ENCODE measurements at regions not wholly inside any gene's neighbourhood (a gene's known extent, or its start where the extent isn't known, plus 50 kb on each side); places are given as distances from the start of the nearest gene placed in this dataset.

DNA sequence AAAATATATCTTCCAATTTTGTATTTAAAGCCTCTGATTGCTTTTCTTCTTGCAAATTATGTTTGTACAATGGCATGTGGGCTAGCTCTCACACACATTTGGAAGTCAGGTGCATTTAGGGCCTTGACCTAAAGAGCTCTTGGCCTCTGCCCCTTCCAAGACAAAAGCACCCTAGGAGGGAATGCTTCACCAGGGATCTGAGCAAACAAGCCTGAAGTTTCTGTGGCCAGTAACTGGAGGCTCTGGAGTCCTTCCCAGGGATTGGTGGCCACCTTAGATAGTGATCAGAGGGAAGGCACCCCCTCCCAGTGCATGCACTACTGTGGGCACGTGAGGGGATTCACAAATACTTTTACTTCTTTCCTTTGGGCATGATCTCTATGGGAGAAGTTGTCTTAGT is 60.3 kb upstream of the DIPK2B start:
- no peak overlapping the region for H4K8ac ChIP-seq (replicated peaks; ENCODE audit: insufficient read length, low read depth, low read length)
- H4K91ac ChIP-seq (ENCODE audit: insufficient read length, low read depth, low read length) = no peak overlapping the region
- no peaks in the 10 kb centered on the region for H3K27me3 ChIP-seq (ENCODE audit: insufficient read depth, low read length)
- no peaks in the 10 kb centered on the region for H3K79me1 ChIP-seq (ENCODE audit: insufficient read depth, low read depth, low read length, poor library complexity, severe bottlenecking)
- no peak overlapping the region for H3K27ac ChIP-seq (ENCODE audit: insufficient read length, low read depth, low read length)
- no peak overlapping the region for H2BK120ac ChIP-seq (ENCODE audit: low read depth, low read length, poor library complexity, severe bottlenecking)
- H3T11ph ChIP-seq (ENCODE audit: low read length) = no peak overlapping the region
- no peaks in the 10 kb centered on the region for H3K23me2 ChIP-seq (ENCODE audit: insufficient read length, low read depth, low read length, poor library complexity, severe bottlenecking)
- no peak overlapping the region for H2BK15ac ChIP-seq (ENCODE audit: low read depth, low read length)
- Mint-ChIP-seq H3K27me3 (ENCODE audit: low read depth) (no peaks in the 10 kb centered on the region; the same call in 1 of the 2 replicates), H3K27ac (no peak overlapping the region; a peak in 1 of 7 replicates), H3K4me3 (no peak overlapping the region; a peak in 1 of 5 replicates), H3K9me3 (peaks cover 69 to 83% of the 10 kb centered on the region in 2 experiments), H3K4me1 (peaks cover 8% of the 10 kb centered on the region in 2 experiments), H3K36me3 (ENCODE audit: insufficient read depth in 1 of 3, low read depth in 3 of 3) (peaks cover 0 to 9% (median 0%) of the 10 kb centered on the region in 3 experiments; a peak in 2 of 7 replicates)
- H3K4me2 ChIP-seq (ENCODE audit: insufficient read depth, insufficient read length, low read length) = no peak overlapping the region
- no peak overlapping the region for H2BK12ac ChIP-seq (ENCODE audit: insufficient read length, low read depth, low read length)
- WGBS (ENCODE audit: extremely low coverage, insufficient read length, low lambda C conversion rate) = no CpG with 5 or more reads among the region's 1 CpG
- H2AK5ac ChIP-seq (ENCODE audit: insufficient read length, low read length) = no peak overlapping the region
- H2AFZ ChIP-seq (ENCODE audit: low read length) = no peak overlapping the region
- no peak for DNase-seq
- H3K4ac ChIP-seq (ENCODE audit: low read depth, low read length) = no peak overlapping the region
- no peak overlapping the region for H3K14ac ChIP-seq (ENCODE audit: insufficient read depth, low read length)
- no peak overlapping the region for H3K9ac ChIP-seq (ENCODE audit: extremely low read depth, insufficient read length, low read length)
- no peaks in the 10 kb centered on the region for H4K20me1 ChIP-seq (ENCODE audit: control insufficient read depth, insufficient read depth, insufficient read length)
- H3K18ac ChIP-seq (ENCODE audit: insufficient read length, low read depth, low read length) = no peak overlapping the region
- H4K5ac ChIP-seq (ENCODE audit: insufficient read length, low read depth, low read length) = no peak overlapping the region
- H3K23ac ChIP-seq (ENCODE audit: insufficient read length, low read depth, low read length) = no peak overlapping the region
- TF ChIP-seq, protein P1, sequence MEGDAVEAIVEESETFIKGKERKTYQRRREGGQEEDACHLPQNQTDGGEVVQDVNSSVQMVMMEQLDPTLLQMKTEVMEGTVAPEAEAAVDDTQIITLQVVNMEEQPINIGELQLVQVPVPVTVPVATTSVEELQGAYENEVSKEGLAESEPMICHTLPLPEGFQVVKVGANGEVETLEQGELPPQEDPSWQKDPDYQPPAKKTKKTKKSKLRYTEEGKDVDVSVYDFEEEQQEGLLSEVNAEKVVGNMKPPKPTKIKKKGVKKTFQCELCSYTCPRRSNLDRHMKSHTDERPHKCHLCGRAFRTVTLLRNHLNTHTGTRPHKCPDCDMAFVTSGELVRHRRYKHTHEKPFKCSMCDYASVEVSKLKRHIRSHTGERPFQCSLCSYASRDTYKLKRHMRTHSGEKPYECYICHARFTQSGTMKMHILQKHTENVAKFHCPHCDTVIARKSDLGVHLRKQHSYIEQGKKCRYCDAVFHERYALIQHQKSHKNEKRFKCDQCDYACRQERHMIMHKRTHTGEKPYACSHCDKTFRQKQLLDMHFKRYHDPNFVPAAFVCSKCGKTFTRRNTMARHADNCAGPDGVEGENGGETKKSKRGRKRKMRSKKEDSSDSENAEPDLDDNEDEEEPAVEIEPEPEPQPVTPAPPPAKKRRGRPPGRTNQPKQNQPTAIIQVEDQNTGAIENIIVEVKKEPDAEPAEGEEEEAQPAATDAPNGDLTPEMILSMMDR (conservative IDR thresholded peaks at IDR 0.05) = no peak
- no peaks in the 10 kb centered on the region; the same call in 1 of the 2 replicates for H3K4me1 ChIP-seq (ENCODE audit: insufficient read depth, low read length)
- no peak overlapping the region for H2BK5ac ChIP-seq (ENCODE audit: insufficient read length, low read length)
- no peak overlapping the region for H3K56ac ChIP-seq (ENCODE audit: insufficient read length, low read depth, low read length)
- H2BK20ac ChIP-seq (ENCODE audit: low read depth, low read length, poor library complexity, severe bottlenecking) = no peak overlapping the region
- H3K9me3 ChIP-seq (ENCODE audit: control insufficient read depth, low read depth, low read length) = peaks cover 47% of the 10 kb centered on the region
- H3K79me2 ChIP-seq (ENCODE audit: insufficient read depth, low read length) = no peaks in the 10 kb centered on the region
